ENCODE measurements at regions not wholly inside any gene's neighbourhood (a gene's known extent, or its start where the extent isn't known, plus 50 kb on each side); places are given as distances from the start of the nearest gene placed in this dataset.

DNA sequence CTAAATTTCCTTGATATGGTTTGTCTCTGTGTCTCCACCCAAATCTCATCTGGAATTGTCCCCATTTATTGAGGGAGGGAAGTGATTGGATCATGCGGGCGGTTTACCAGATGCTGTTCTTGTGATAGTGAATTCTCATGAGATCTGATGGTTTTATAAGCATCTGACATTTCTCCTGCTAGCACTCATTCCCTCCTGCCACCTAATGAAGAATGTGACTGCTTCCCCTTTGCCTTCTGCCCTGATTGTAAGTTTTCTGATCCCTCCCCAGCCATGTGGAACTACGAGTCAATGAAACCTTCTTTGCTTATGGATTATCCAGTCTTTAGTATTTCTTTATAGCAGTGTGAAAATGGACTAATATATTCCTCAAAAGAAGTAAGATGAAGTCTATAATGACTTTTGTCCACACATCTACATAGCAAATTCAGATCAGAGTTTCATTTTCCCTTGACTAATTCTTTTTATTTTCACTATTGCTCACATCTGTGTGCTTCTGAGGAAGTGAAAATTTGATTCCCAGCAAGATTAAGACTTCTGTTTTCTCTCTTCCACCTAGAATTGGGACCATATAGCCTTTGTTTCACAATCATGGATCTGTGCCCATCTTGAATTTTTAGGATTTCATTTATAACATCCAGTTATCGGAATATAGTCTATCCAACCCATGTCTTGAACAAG lies 393.5 kb downstream of the DMAC1 start:
- Histone ChIP-seq H3K9ac (ENCODE audit: low read length) (no peak overlapping the region), H2AFZ (ENCODE audit: low read length) (no peak overlapping the region), H3K4me3 (ENCODE audit: low read depth, low read length, poor library complexity, severe bottlenecking) (no peak overlapping the region), H3K9me3 (ENCODE audit: low read length) (no peaks in the 10 kb centered on the region), H4K20me1 (ENCODE audit: insufficient read depth, low read length) (no peaks in the 10 kb centered on the region), H3K27me3 (ENCODE audit: insufficient read depth, low read length) (no peaks in the 10 kb centered on the region; the same call in 1 of the 2 replicates), H3K4me2 (ENCODE audit: low read length) (no peak overlapping the region), H3K4me1 (ENCODE audit: insufficient read depth, low read length, severe bottlenecking) (no peaks in the 10 kb centered on the region), H3K79me2 (ENCODE audit: insufficient read depth, low read length) (no peaks in the 10 kb centered on the region), H3F3A (ENCODE audit: insufficient read depth, low read length) (no peaks in the 10 kb centered on the region), H3K36me3 (ENCODE audit: insufficient read depth, low read length) (no peaks in the 10 kb centered on the region), H3K27ac (ENCODE audit: low read depth, low read length, poor library complexity, severe bottlenecking) (no peak overlapping the region), H3K9me2 (ENCODE audit: low read depth, low read length) (no peaks in the 10 kb centered on the region)
- TF ChIP-seq EZH2 (IDR thresholded peaks at IDR 0.05; ENCODE audit: borderline replicate concordance, low read length), result no peak
- TF ChIP-seq, protein P1, sequence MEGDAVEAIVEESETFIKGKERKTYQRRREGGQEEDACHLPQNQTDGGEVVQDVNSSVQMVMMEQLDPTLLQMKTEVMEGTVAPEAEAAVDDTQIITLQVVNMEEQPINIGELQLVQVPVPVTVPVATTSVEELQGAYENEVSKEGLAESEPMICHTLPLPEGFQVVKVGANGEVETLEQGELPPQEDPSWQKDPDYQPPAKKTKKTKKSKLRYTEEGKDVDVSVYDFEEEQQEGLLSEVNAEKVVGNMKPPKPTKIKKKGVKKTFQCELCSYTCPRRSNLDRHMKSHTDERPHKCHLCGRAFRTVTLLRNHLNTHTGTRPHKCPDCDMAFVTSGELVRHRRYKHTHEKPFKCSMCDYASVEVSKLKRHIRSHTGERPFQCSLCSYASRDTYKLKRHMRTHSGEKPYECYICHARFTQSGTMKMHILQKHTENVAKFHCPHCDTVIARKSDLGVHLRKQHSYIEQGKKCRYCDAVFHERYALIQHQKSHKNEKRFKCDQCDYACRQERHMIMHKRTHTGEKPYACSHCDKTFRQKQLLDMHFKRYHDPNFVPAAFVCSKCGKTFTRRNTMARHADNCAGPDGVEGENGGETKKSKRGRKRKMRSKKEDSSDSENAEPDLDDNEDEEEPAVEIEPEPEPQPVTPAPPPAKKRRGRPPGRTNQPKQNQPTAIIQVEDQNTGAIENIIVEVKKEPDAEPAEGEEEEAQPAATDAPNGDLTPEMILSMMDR (IDR thresholded peaks at IDR 0.05; ENCODE audit: low read length), result no peak

GRCh38 chr9:7403839-7404487 lies 395.6 kb downstream of the DMAC1 start:
- H4K20me1 ChIP-seq (ENCODE audit: insufficient read depth, low read length), result no peaks in the 10 kb centered on the region
- H3K27ac ChIP-seq (ENCODE audit: low read depth, low read length, poor library complexity, severe bottlenecking), result no peak overlapping the region
- no peak overlapping the region for H3K4me2 ChIP-seq (ENCODE audit: low read length)
- H3K9ac ChIP-seq (ENCODE audit: low read length), result no peak overlapping the region
- H3K9me3 ChIP-seq (ENCODE audit: low read length), result no peaks in the 10 kb centered on the region
- H3K4me3 ChIP-seq (ENCODE audit: low read depth, low read length, poor library complexity, severe bottlenecking), result no peak overlapping the region
- H2AFZ ChIP-seq (ENCODE audit: low read length), result no peak overlapping the region
- no peaks in the 10 kb centered on the region for H3K79me2 ChIP-seq (ENCODE audit: insufficient read depth, low read length)
- TF ChIP-seq, protein P1 (IDR thresholded peaks at IDR 0.05; ENCODE audit: low read length), result no peak
- TF ChIP-seq EZH2 (IDR thresholded peaks at IDR 0.05; ENCODE audit: borderline replicate concordance, low read length), result no peak
- no peaks in the 10 kb centered on the region for H3K9me2 ChIP-seq (ENCODE audit: low read depth, low read length)
- no peaks in the 10 kb centered on the region for H3K4me1 ChIP-seq (ENCODE audit: insufficient read depth, low read length, severe bottlenecking)
- no peaks in the 10 kb centered on the region for H3K36me3 ChIP-seq (ENCODE audit: insufficient read depth, low read length)
- no peaks in the 10 kb centered on the region for H3K27me3 ChIP-seq (ENCODE audit: insufficient read depth, low read length)
- no peaks in the 10 kb centered on the region for H3F3A ChIP-seq (ENCODE audit: insufficient read depth, low read length)

- Histone ChIP-seq H4K20me1 (ENCODE audit: insufficient read depth, low read length) (no peaks in the 10 kb centered on the region), H3K9me3 (ENCODE audit: low read length) (no peaks in the 10 kb centered on the region), H3F3A (ENCODE audit: insufficient read depth, low read length) (no peaks in the 10 kb centered on the region), H2AFZ (ENCODE audit: low read length) (no peak overlapping the region), H3K4me3 (ENCODE audit: low read depth, low read length, poor library complexity, severe bottlenecking) (no peak overlapping the region), H3K4me1 (ENCODE audit: insufficient read depth, low read length, severe bottlenecking) (no peaks in the 10 kb centered on the region), H3K79me2 (ENCODE audit: insufficient read depth, low read length) (no peaks in the 10 kb centered on the region), H3K9me2 (ENCODE audit: low read depth, low read length) (no peaks in the 10 kb centered on the region), H3K4me2 (ENCODE audit: low read length) (no peak overlapping the region), H3K27me3 (ENCODE audit: insufficient read depth, low read length) (no peaks in the 10 kb centered on the region), H3K36me3 (ENCODE audit: insufficient read depth, low read length) (no peaks in the 10 kb centered on the region), H3K27ac (ENCODE audit: low read depth, low read length, poor library complexity, severe bottlenecking) (no peak overlapping the region), H3K9ac (ENCODE audit: low read length) (no peak overlapping the region)
- no peak for TF ChIP-seq EZH2 (IDR thresholded peaks at IDR 0.05; ENCODE audit: borderline replicate concordance, low read length)
These were observed 396.6 kb downstream of the DMAC1 start for GRCh38 chr9:7403028-7403389.
